Trophoblast cell (in vitro differentiated cells and primary cell): ENCODE measurements at regions not wholly inside any gene's neighbourhood (a gene's known extent, or its start where the extent isn't known, plus 50 kb on each side); places are given as distances from the start of the nearest gene placed in this dataset.
"Not testable (repeated sequence)": the region's sequence is repeated elsewhere in the genome, so short reads cannot be mapped to it uniquely, and the experiment has no call there.

Experiments
- DNase-seq, 2 donors: peaks; one replicate each; pipeline ENCODE4 v3.0.0-alpha.2; 2016
- H2AFZ ChIP-seq: 2 replicates; pipeline ENCODE4 v1.6.1; 2013; ENCODE audit warnings: low read length, moderate library complexity, mild to moderate bottlenecking; ENCODE audit not compliant: insufficient read depth, poor library complexity
- H2AK5ac ChIP-seq: 2 replicates; pipeline ENCODE4 v1.6.1; 2013; ENCODE audit warnings: mild to moderate bottlenecking, low read length
- H2BK120ac ChIP-seq: 2 replicates; pipeline ENCODE4 v1.6.1; 2013; ENCODE audit warnings: low read length, mild to moderate bottlenecking, moderate library complexity; ENCODE audit not compliant: insufficient read depth, poor library complexity
- H2BK12ac ChIP-seq: 2 replicates; pipeline ENCODE4 v1.6.1; 2013; ENCODE audit warnings: mild to moderate bottlenecking, low read length, moderate library complexity
- H2BK5ac ChIP-seq: 2 replicates; pipeline ENCODE4 v1.6.1; 2013; ENCODE audit warnings: low read length, low read depth, moderate library complexity, mild to moderate bottlenecking; ENCODE audit not compliant: poor library complexity
- H3K14ac ChIP-seq: 2 replicates; pipeline ENCODE4 v1.6.1; 2013; ENCODE audit warnings: mild to moderate bottlenecking, low read length
- H3K18ac ChIP-seq: 2 replicates; pipeline ENCODE4 v1.6.1; 2013; ENCODE audit warnings: mild to moderate bottlenecking, low read length
- H3K23ac ChIP-seq: 2 replicates; pipeline ENCODE4 v1.6.1; 2013; ENCODE audit warnings: low read length
- H3K27ac ChIP-seq: 2 replicates; pipeline ENCODE4 v1.5.1; 2013; ENCODE audit warnings: low read depth, mild to moderate bottlenecking, inconsistent platforms, low read length, moderate library complexity
- H3K27me3 ChIP-seq: 2 replicates; pipeline ENCODE4 v1.6.1; 2013; ENCODE audit warnings: inconsistent platforms, mild to moderate bottlenecking, low read length, moderate library complexity; ENCODE audit not compliant: insufficient read depth
- H3K36me3 ChIP-seq, 2 experiments: 1 replicate in 1 of 2; 2 replicates in 1 of 2; pipeline ENCODE4 v1.6.1; 2013; ENCODE audit warnings: low read length in 2 of 2, mild to moderate bottlenecking in 2 of 2, moderate library complexity in 1 of 2; ENCODE audit not compliant: insufficient read depth in 2 of 2, control insufficient read depth in 1 of 2
- H3K4ac ChIP-seq: 2 replicates; pipeline ENCODE4 v1.6.1; 2013; ENCODE audit warnings: low read depth, mild to moderate bottlenecking, low read length, moderate library complexity
- H3K4me1 ChIP-seq, 2 experiments: 1 replicate in 1 of 2; 2 replicates in 1 of 2; pipeline ENCODE4 v1.6.1; 2013; ENCODE audit warnings: low read length in 2 of 2, mild to moderate bottlenecking in 2 of 2, moderate library complexity in 1 of 2; ENCODE audit not compliant: insufficient read depth in 2 of 2, control insufficient read depth in 1 of 2
- H3K4me2 ChIP-seq: 2 replicates; pipeline ENCODE4 v1.6.1; 2013; ENCODE audit warnings: inconsistent platforms, mild to moderate bottlenecking, low read length, moderate library complexity
- H3K4me3 ChIP-seq: 2 replicates; pipeline ENCODE4 v1.5.1; 2013; ENCODE audit warnings: mild to moderate bottlenecking, low read depth, low read length, inconsistent platforms
- H3K79me1 ChIP-seq: one replicate; pipeline ENCODE4 v1.6.1; 2013; ENCODE audit warnings: low read length
- H3K79me2 ChIP-seq: 2 replicates; pipeline ENCODE4 v1.6.1; 2013; ENCODE audit warnings: low read length, mild to moderate bottlenecking; ENCODE audit not compliant: control insufficient read depth, insufficient read depth, poor library complexity
- H3K9ac ChIP-seq: 2 replicates; pipeline ENCODE4 v1.6.1; 2013; ENCODE audit warnings: mild to moderate bottlenecking, low read length
- H3K9me3 ChIP-seq: 2 replicates; pipeline ENCODE4 v1.6.1; 2013; ENCODE audit warnings: low read depth, mild to moderate bottlenecking, control low read depth, inconsistent platforms, low read length; ENCODE audit not compliant: insufficient read depth
- H4K12ac ChIP-seq: 2 replicates; pipeline ENCODE4 v1.6.1; 2013; ENCODE audit warnings: low read depth, mild to moderate bottlenecking, low read length, moderate library complexity
- H4K8ac ChIP-seq: 2 replicates; pipeline ENCODE4 v1.6.1; 2013; ENCODE audit warnings: low read depth, mild to moderate bottlenecking, low read length, moderate library complexity
- H4K91ac ChIP-seq: one replicate; pipeline ENCODE4 v1.6.1; 2013; ENCODE audit warnings: low read depth, mild to moderate bottlenecking, low read length, moderate library complexity
- WGBS: extraction: QIAGEN DNeasy Blood & Tissue Kit; methylation state at CpG from one replicate; pipeline ENCODE4 v1.1.7; 2013; ENCODE audit warnings: missing lambda C conversion rate; ENCODE audit not compliant: insufficient read length, insufficient coverage; ENCODE audit errors: extremely low coverage; 5-methylcytosine and 5-hydroxymethylcytosine counted together

DNA sequence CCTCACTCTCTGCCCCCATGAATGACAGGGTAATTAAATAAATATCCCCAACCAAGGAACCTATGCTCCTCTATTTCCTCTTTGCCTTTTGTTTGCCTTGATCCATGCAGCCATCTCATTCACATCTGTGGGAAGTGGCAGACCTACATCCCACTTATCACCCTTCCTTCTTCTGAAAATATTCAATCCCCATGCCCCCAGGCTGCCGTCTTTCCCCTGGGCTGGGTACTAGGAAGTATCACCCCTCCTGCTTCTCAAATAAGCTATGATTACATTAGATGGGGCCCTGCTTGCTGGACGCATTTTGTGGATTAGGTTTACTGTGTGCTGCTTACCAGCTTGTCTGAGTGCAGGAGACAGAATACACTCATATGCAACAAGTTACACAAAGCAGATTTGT is 670.2 kb upstream of the TPTE start:
- not testable (repeated sequence) for H3K79me2 ChIP-seq, H4K12ac ChIP-seq, H2AFZ ChIP-seq, H3K4ac ChIP-seq, H3K79me1 ChIP-seq, H3K23ac ChIP-seq, H3K9me3 ChIP-seq, H3K18ac ChIP-seq, H4K91ac ChIP-seq, H3K36me3 ChIP-seq, H4K8ac ChIP-seq, DNase-seq, H3K9ac ChIP-seq, H3K27me3 ChIP-seq, H2BK120ac ChIP-seq, H2BK5ac ChIP-seq, H2BK12ac ChIP-seq, H3K4me1 ChIP-seq, H3K27ac ChIP-seq, H3K14ac ChIP-seq, H3K4me3 ChIP-seq, H2AK5ac ChIP-seq, H3K4me2 ChIP-seq
- no CpG with 5 or more reads among the region's 2 CpGs for WGBS

DNA sequence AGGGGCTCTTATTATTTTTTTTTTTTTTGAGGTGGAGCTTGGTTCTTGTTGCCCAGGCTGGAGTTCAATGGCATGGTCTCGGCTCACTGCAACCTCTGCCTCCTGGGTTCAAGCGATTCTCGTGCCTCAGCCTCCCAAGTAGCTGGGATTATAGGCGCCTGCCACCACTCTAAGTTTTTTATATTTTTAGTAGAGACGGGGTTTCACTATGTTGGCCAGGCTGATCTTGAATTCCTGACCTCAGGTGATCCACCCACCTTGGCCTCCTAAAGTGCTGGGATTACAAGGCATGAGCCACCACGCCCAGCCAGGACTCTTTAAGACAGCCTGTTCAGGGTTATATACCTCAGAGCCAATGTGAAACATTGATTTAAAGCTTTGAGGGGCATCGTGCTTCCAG is 669.7 kb upstream of the TPTE start:
- not testable (repeated sequence) for H3K27ac ChIP-seq, H3K27me3 ChIP-seq, H4K12ac ChIP-seq, H3K23ac ChIP-seq, H3K4ac ChIP-seq, H3K36me3 ChIP-seq, H3K9ac ChIP-seq, H2AK5ac ChIP-seq, H2BK120ac ChIP-seq, H3K79me1 ChIP-seq, H4K91ac ChIP-seq, H4K8ac ChIP-seq, H3K4me2 ChIP-seq, H3K79me2 ChIP-seq, DNase-seq, H2BK5ac ChIP-seq, H3K18ac ChIP-seq, H3K4me1 ChIP-seq, H3K9me3 ChIP-seq, H3K4me3 ChIP-seq, H3K14ac ChIP-seq, H2AFZ ChIP-seq, H2BK12ac ChIP-seq
- WGBS, result no CpG with 5 or more reads among the region's 7 CpGs

DNA sequence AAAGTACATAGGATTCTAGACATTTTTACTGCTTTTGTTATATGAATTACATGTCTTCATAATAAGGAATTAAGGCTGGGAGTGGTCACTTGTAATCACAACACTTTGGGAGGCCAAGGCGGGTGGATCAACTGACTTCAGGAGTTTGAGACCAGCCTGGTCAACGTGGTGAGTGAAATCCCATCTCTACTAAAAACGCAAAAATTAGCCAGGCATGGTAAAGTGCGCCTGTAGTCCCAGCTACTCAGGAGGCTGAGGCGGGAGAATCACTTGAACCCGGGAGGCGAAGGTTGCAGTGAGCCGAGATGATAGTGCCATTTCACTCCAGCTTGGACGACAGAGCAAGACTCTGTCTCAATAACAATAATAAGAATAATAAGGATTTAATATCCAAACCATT is 663.8 kb upstream of the TPTE start:
- not testable (repeated sequence) for H2BK12ac ChIP-seq, H4K91ac ChIP-seq, H3K4ac ChIP-seq, H3K4me2 ChIP-seq, H3K9ac ChIP-seq, H4K12ac ChIP-seq, H3K9me3 ChIP-seq, H3K79me2 ChIP-seq, DNase-seq, H3K18ac ChIP-seq, H3K23ac ChIP-seq, H4K8ac ChIP-seq, H2AFZ ChIP-seq, H3K79me1 ChIP-seq, H3K36me3 ChIP-seq, H3K4me1 ChIP-seq, H2AK5ac ChIP-seq, H2BK120ac ChIP-seq, H3K27ac ChIP-seq, H3K4me3 ChIP-seq, H3K27me3 ChIP-seq, H3K14ac ChIP-seq, H2BK5ac ChIP-seq
- no CpG with 5 or more reads among the region's 9 CpGs for WGBS

DNA sequence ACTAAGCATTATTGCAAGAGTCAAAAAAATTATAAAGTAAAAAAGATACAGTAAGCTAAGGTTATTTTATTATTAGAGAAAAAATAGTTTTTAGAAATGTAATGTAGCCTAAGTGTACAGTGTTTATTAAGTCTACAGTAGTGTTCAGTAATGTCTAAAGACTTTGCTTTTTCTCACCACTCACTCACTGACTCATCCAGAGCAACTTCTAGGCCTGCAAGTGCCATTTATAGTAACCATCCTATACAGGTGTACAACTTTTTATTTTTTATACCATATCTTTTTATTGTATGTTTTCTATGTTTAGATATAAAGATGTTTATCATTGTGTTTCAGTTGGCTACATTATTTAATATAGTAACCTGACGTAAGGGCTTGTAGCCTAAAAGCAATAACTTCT is 661.5 kb upstream of the TPTE start:
- H4K8ac ChIP-seq, H2BK120ac ChIP-seq, H3K79me1 ChIP-seq, H2BK12ac ChIP-seq, DNase-seq, H3K4ac ChIP-seq, H3K36me3 ChIP-seq, H3K27ac ChIP-seq, H4K91ac ChIP-seq, H2AFZ ChIP-seq, H3K18ac ChIP-seq, H2AK5ac ChIP-seq, H3K4me3 ChIP-seq, H3K9me3 ChIP-seq, H3K4me2 ChIP-seq, H3K27me3 ChIP-seq, H3K4me1 ChIP-seq, H3K14ac ChIP-seq, H4K12ac ChIP-seq, H3K9ac ChIP-seq, H3K79me2 ChIP-seq, H3K23ac ChIP-seq, H2BK5ac ChIP-seq: not testable (repeated sequence)
- WGBS, result no CpG with 5 or more reads among the region's 1 CpG

DNA sequence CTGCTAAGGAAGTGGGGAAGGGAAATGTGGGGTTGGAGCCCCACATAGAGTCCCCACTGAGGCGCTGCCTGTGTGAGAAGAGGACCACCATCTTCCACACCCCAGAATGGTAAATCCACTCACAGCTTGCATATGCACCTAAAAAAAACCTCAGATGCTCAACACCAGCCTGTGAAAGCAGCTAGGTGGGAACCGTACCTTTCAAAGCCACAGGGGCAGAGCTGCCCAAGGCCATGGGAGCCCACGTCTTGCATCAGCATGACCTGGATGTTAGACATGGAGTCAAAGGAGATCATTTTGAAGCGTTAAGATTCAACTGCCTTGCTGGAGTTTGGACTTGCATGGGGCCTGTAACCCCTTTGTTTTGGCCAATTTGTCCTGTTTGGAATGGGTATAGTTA is 658.9 kb upstream of the TPTE start:
- H4K91ac ChIP-seq, H4K8ac ChIP-seq, H2AFZ ChIP-seq, H3K36me3 ChIP-seq, DNase-seq, H3K79me1 ChIP-seq, H3K27ac ChIP-seq, H3K23ac ChIP-seq, H2AK5ac ChIP-seq, H3K4me3 ChIP-seq, H3K9me3 ChIP-seq, H2BK12ac ChIP-seq, H3K27me3 ChIP-seq, H3K14ac ChIP-seq, H4K12ac ChIP-seq, H3K9ac ChIP-seq, H3K4ac ChIP-seq, H2BK120ac ChIP-seq, H3K18ac ChIP-seq, H2BK5ac ChIP-seq, H3K4me2 ChIP-seq, H3K4me1 ChIP-seq, H3K79me2 ChIP-seq: not testable (repeated sequence)
- WGBS, result no CpG with 5 or more reads among the region's 4 CpGs
